ENCODE measurements at regions not wholly inside any gene's neighbourhood (a gene's known extent, or its start where the extent isn't known, plus 50 kb on each side); places are given as distances from the start of the nearest gene placed in this dataset.

DNA sequence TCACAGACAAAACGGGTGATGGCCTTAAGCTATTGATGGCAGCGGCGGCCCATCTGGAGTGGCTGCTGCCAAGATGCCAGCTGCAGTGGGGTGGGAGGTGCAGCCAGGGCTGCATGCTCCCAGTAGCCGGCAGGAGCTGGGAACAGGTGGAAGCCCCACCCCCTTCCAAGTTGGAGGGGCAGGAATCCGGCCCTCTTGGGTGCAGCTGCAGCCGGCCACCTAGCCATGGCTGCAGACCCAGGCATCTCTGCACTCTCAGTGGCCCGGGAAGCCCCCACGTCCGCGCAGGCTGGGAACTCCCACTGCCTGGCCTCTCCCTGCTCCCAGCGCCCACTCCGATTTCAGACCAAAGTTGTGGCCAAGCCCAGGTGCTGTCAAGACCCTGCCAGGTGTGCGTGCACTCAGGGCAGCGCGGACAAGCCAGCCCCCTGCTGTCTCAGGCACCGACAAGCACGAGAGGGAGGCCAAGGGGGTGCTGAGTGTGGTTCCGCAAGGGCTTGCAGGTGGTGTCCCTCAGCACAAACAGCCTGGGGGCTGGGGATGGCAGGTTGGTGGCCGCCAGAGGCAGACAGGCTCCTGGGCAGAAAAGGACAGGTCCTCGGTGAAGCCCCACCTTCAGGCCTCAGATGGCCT is 115.1 kb upstream of the TSLP start:
- TF ChIP-seq, protein P1, sequence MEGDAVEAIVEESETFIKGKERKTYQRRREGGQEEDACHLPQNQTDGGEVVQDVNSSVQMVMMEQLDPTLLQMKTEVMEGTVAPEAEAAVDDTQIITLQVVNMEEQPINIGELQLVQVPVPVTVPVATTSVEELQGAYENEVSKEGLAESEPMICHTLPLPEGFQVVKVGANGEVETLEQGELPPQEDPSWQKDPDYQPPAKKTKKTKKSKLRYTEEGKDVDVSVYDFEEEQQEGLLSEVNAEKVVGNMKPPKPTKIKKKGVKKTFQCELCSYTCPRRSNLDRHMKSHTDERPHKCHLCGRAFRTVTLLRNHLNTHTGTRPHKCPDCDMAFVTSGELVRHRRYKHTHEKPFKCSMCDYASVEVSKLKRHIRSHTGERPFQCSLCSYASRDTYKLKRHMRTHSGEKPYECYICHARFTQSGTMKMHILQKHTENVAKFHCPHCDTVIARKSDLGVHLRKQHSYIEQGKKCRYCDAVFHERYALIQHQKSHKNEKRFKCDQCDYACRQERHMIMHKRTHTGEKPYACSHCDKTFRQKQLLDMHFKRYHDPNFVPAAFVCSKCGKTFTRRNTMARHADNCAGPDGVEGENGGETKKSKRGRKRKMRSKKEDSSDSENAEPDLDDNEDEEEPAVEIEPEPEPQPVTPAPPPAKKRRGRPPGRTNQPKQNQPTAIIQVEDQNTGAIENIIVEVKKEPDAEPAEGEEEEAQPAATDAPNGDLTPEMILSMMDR (IDR thresholded peaks at IDR 0.05), result no peak
- TF ChIP-seq POLR2A (IDR thresholded peaks at IDR 0.05) (no peak), POLR2AphosphoS5 (IDR thresholded peaks at IDR 0.05; ENCODE audit: insufficient read depth in 1 of 2, low read depth in 1 of 2) (no peak)
